ENCODE measurements at regions not wholly inside any gene's neighbourhood (a gene's known extent, or its start where the extent isn't known, plus 50 kb on each side); places are given as distances from the start of the nearest gene placed in this dataset.

DNA sequence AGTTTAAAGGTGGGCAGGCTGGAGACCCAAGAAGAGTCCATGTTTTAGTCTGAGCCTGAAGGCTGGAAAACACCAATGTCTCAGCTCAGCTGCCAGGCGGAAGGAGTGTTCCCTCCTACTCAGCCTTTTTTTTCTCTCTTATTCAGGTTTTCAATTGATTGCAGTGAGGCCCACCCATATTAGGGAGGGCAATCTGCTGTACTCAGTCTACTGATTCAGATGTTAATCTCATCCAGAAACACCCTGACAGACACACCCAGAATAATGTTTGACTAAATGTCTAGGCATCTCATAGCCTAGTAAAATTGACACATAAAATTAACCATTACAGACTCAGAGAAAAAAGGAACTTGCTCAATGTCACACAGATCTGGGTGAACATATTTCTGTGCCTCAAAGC, 347.1 kb downstream of the GBA3 start:
- H3K36me3 ChIP-seq (ENCODE audit: control insufficient read depth, insufficient read depth, low read length), result no peaks in the 10 kb centered on the region
- no peaks in the 10 kb centered on the region for H3K4me1 ChIP-seq (ENCODE audit: control insufficient read depth, insufficient read depth, low read length)
- H3K27me3 ChIP-seq (ENCODE audit: control insufficient read depth, insufficient read depth, low read length), result no peaks in the 10 kb centered on the region
- CTCF ChIA-PET, result no interaction called here
- H3K9me3 ChIP-seq (ENCODE audit: control insufficient read depth, insufficient read depth, low read depth, low read length), result no peaks in the 10 kb centered on the region
- ATAC-seq (no peak), DNase-seq (ENCODE audit: low read depth, low spot score) (no peak)
- no TSS peak for BruUV-seq (replicated peaks)
- TF ChIP-seq SIN3A (IDR thresholded peaks at IDR 0.05; ENCODE audit: borderline replicate concordance, insufficient read depth, low read depth, low read length), result no peak
- TF ChIP-seq, protein P1, sequence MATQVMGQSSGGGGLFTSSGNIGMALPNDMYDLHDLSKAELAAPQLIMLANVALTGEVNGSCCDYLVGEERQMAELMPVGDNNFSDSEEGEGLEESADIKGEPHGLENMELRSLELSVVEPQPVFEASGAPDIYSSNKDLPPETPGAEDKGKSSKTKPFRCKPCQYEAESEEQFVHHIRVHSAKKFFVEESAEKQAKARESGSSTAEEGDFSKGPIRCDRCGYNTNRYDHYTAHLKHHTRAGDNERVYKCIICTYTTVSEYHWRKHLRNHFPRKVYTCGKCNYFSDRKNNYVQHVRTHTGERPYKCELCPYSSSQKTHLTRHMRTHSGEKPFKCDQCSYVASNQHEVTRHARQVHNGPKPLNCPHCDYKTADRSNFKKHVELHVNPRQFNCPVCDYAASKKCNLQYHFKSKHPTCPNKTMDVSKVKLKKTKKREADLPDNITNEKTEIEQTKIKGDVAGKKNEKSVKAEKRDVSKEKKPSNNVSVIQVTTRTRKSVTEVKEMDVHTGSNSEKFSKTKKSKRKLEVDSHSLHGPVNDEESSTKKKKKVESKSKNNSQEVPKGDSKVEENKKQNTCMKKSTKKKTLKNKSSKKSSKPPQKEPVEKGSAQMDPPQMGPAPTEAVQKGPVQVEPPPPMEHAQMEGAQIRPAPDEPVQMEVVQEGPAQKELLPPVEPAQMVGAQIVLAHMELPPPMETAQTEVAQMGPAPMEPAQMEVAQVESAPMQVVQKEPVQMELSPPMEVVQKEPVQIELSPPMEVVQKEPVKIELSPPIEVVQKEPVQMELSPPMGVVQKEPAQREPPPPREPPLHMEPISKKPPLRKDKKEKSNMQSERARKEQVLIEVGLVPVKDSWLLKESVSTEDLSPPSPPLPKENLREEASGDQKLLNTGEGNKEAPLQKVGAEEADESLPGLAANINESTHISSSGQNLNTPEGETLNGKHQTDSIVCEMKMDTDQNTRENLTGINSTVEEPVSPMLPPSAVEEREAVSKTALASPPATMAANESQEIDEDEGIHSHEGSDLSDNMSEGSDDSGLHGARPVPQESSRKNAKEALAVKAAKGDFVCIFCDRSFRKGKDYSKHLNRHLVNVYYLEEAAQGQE (IDR thresholded peaks at IDR 0.05; ENCODE audit: insufficient read depth in 1 of 2, low read depth in 2 of 2, low read length in 1 of 2), result no peak
- TF ChIP-seq, protein P2, sequence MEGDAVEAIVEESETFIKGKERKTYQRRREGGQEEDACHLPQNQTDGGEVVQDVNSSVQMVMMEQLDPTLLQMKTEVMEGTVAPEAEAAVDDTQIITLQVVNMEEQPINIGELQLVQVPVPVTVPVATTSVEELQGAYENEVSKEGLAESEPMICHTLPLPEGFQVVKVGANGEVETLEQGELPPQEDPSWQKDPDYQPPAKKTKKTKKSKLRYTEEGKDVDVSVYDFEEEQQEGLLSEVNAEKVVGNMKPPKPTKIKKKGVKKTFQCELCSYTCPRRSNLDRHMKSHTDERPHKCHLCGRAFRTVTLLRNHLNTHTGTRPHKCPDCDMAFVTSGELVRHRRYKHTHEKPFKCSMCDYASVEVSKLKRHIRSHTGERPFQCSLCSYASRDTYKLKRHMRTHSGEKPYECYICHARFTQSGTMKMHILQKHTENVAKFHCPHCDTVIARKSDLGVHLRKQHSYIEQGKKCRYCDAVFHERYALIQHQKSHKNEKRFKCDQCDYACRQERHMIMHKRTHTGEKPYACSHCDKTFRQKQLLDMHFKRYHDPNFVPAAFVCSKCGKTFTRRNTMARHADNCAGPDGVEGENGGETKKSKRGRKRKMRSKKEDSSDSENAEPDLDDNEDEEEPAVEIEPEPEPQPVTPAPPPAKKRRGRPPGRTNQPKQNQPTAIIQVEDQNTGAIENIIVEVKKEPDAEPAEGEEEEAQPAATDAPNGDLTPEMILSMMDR (IDR thresholded peaks at IDR 0.05), result no peak
- TF ChIP-seq TCF7L2 (IDR thresholded peaks at IDR 0.05; ENCODE audit: low read depth, low read length), result no peak
- no peak for TF ChIP-seq POLR2AphosphoS5 (IDR thresholded peaks at IDR 0.05; ENCODE audit: low read depth, low read length)
- no peak overlapping the region for H3K27ac ChIP-seq (ENCODE audit: low read length)
- intact Hi-C loops (cut with micrococcal nuclease; ENCODE audit: unreplicated experiment) (no loop called here), in situ Hi-C loops (cut with HindIII; ENCODE audit: low pct_unique_long_range_greater_than_20kb, low sequenced_read_pairs) (no loop called here)
- POLR2A ChIA-PET, result no interaction called here
- H3K4me3 ChIP-seq (ENCODE audit: low read depth in 2 of 2, low read length in 2 of 2), result no peak overlapping the region

DNA sequence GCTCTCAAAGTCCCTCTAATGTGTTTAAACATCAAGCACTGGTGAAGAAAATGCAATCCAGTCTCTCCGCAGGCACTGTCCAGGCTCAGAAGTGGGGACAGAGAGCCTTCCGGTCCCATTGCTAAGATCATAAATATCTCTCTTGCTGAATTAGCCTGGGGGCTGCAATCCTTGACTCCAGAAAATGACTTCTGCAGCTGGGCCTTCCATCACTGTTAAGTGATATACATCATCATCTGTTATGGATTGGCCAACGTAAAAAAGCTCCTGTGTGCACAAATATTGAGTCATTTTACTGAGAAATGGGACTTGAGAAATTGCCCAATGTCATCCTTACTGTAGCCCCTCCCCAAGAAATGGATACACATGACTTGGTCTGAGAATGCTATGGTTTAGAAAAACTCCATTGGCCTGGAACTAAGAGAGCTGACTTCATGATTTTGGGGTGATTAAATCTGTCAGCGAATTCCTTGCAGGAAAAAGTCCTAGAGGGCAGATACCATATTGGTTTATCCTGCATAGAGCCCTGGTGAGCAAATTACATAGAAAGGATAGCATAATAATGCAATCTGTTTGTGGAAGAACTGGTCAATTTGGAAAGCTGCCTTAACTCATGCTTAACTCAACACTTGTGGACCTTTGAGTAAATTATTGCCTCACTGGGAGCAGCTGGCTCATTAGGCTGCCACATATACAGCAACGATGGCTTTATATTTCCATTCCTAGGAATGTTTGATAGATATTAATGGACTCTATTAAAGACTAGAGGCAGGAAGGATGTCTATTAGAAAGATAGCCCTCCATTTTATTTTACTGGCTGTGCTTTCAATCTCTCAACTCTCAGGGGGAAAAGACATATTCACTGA, 346.1 kb downstream of the GBA3 start:
- POLR2A ChIA-PET, result no interaction called here
- Histone ChIP-seq H3K9me3 (ENCODE audit: control insufficient read depth, insufficient read depth, low read depth, low read length) (no peaks in the 10 kb centered on the region), H3K4me1 (ENCODE audit: control insufficient read depth, insufficient read depth, low read length) (no peaks in the 10 kb centered on the region), H3K27ac (ENCODE audit: low read length) (no peak overlapping the region), H3K27me3 (ENCODE audit: control insufficient read depth, insufficient read depth, low read length) (no peaks in the 10 kb centered on the region), H3K36me3 (ENCODE audit: control insufficient read depth, insufficient read depth, low read length) (no peaks in the 10 kb centered on the region), H3K4me3 (ENCODE audit: low read depth in 2 of 2, low read length in 2 of 2) (no peak overlapping the region)
- in situ Hi-C loops (cut with HindIII; ENCODE audit: low pct_unique_long_range_greater_than_20kb, low sequenced_read_pairs) (no loop called here), intact Hi-C loops (cut with micrococcal nuclease; ENCODE audit: unreplicated experiment) (no loop called here)
- DNase-seq (ENCODE audit: low read depth, low spot score) (no peak), ATAC-seq (no peak)
- CTCF ChIA-PET, result no interaction called here
- no TSS peak for BruUV-seq (replicated peaks)
- TF ChIP-seq, protein P2 (IDR thresholded peaks at IDR 0.05), result no peak
- no peak for TF ChIP-seq POLR2AphosphoS5 (IDR thresholded peaks at IDR 0.05; ENCODE audit: low read depth, low read length)
- TF ChIP-seq, protein P1 (IDR thresholded peaks at IDR 0.05; ENCODE audit: insufficient read depth in 1 of 2, low read depth in 2 of 2, low read length in 1 of 2), result no peak
- TF ChIP-seq SIN3A (IDR thresholded peaks at IDR 0.05; ENCODE audit: borderline replicate concordance, insufficient read depth, low read depth, low read length), result no peak
- no peak for TF ChIP-seq TCF7L2 (IDR thresholded peaks at IDR 0.05; ENCODE audit: low read depth, low read length)
